GM12874 (cell line): ENCODE measurements at regions not wholly inside any gene's neighbourhood (a gene's known extent, or its start where the extent isn't known, plus 50 kb on each side); places are given as distances from the start of the nearest gene placed in this dataset.

Experiments used
- TF ChIP-seq, protein P1 (sequence below): IDR thresholded peaks from 2 replicates; pipeline ENCODE4 v1.5.1; 2011; ENCODE audit warnings: low read depth, mild to moderate bottlenecking, control low read depth, low read length, moderate library complexity; ENCODE audit not compliant: insufficient read depth

DNA sequence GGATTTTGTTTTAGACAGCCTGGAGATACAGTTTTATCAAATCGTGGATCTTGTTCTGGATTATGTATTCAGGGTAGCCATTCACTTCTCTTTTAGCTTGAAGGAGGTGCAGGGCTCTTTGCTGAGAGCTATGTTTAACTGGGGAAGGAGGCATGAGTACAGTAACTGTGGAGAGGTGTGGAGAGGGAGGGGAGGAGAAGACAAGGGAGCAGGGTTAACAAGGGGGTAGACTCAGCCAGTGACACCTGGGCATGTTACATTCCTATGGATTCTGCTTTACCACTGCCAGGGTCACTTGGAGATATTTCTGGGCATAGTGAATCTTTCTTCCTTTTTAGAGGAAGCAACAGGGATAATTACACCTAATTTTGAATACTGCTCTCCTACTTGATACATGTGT lies 536.0 kb downstream of the TMEM135 start:
- TF ChIP-seq, protein P1, sequence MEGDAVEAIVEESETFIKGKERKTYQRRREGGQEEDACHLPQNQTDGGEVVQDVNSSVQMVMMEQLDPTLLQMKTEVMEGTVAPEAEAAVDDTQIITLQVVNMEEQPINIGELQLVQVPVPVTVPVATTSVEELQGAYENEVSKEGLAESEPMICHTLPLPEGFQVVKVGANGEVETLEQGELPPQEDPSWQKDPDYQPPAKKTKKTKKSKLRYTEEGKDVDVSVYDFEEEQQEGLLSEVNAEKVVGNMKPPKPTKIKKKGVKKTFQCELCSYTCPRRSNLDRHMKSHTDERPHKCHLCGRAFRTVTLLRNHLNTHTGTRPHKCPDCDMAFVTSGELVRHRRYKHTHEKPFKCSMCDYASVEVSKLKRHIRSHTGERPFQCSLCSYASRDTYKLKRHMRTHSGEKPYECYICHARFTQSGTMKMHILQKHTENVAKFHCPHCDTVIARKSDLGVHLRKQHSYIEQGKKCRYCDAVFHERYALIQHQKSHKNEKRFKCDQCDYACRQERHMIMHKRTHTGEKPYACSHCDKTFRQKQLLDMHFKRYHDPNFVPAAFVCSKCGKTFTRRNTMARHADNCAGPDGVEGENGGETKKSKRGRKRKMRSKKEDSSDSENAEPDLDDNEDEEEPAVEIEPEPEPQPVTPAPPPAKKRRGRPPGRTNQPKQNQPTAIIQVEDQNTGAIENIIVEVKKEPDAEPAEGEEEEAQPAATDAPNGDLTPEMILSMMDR: no peak

GRCh38 chr11:87572881-87573280 lies 535.1 kb downstream of the TMEM135 start:
- TF ChIP-seq, protein P1: no peak

DNA sequence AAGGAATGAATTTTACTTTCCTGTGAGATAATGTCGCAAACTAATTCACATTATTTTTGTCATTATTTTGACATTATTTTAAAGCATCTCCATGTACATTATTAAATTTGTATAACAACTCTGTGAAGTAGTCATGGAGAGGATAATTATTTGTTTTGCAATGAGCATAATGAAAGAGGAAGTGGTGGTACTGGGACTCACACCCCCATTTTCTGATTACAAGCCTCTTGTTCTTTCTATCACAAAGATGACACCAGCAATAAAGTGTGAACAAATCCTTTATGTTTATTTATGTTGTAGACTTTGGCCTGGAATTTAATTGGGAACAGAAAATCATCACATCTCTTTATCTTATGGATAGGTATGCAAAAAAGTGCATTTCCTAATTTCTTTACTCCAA lies 522.6 kb downstream of the TMEM135 start:
- TF ChIP-seq, protein P1: no peak

GRCh38 chr11:87555101-87555500 lies 517.4 kb downstream of the TMEM135 start:
- TF ChIP-seq, protein P1: no peak

- TF ChIP-seq, protein P1: no peak
These were observed 511.1 kb downstream of the TMEM135 start for GRCh38 chr11:87548797-87549196.

- TF ChIP-seq, protein P1: no peak
These were observed 508.1 kb downstream of the TMEM135 start for GRCh38 chr11:87545858-87546257.

- TF ChIP-seq, protein P1: no peak
These were observed 501.9 kb downstream of the TMEM135 start for GRCh38 chr11:87539596-87539995.

GRCh38 chr11:87536565-87536964 lies 498.8 kb downstream of the TMEM135 start:
- TF ChIP-seq, protein P1: no peak
